GM12892 (cell line): ENCODE measurements at regions not wholly inside any gene's neighbourhood (a gene's known extent, or its start where the extent isn't known, plus 50 kb on each side); places are given as distances from the start of the nearest gene placed in this dataset.

Experiments used
- POLR2AphosphoS5 ChIP-seq: IDR thresholded peaks from 2 replicates; pipeline ENCODE4 v1.6.1; 2011; ENCODE audit warnings: low read depth, low read length, control low read depth
- TAF1 ChIP-seq: IDR thresholded peaks from 2 replicates; pipeline ENCODE4 v1.6.1; 2011; ENCODE audit warnings: low read depth, mild to moderate bottlenecking, control low read depth, low read length, borderline replicate concordance

DNA sequence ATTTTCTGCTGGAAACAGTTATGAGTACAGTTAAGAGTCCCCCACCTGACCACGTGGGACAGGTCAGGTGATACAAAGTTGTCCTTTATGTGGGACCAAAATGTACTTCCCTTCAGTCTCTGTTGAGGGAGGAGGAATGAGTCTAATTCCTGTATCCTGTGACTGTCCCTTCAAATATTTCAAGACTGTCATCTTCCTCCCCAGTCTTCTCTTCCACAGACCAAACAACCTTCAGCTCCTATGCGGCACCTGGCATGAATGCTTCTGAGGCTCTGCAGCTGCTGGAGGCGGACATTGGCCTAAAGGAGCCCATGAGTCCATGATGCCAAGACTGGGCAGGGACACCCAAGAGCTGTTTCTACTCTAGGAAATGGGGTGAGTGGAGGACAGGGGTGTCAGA, 72.1 kb upstream of the SIM2 start:
- TF ChIP-seq POLR2AphosphoS5 (no peak), TAF1 (no peak)
